ENCODE measurements at regions not wholly inside any gene's neighbourhood (a gene's known extent, or its start where the extent isn't known, plus 50 kb on each side); places are given as distances from the start of the nearest gene placed in this dataset.

DNA sequence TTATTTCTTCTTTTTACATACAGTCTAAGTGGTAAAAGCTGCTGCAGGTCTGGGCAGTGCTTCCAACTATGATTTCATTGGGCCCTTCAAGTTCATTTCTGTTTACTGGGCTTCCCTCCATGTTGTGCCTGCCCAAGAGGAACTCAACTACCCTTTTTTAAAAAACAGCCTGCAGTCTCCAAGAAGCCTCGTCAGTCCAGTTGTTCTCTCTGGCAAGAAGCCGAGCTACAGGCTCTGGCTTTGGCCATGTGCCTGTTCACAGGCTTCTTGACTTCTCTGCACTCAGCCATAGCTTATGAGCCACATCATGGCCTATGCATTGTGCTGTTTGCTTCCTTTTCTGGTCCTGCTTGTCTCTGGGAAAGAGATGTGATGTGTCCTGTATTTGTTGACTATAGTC lies 119.7 kb upstream of the PJA2 start:
- no peak for DNase-seq

DNA sequence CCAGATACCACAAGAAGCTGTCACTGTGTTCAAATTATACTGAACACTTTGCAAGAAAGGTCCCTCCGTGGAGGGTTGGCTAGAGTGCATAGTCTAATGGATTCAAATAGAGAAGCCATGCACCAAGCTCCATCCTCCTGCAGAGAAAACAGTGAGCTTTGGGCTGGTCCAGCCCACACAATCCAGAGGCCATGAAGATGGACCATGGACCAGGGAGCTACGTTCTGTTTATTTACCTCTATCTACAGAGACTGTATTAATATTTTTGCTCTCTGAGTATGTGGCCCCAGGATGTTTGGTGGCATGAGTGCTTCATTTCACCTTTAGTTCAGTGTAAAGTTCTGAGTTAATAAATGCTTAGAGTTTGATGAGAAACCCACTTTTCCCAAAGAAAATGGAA lies 114.8 kb upstream of the PJA2 start:
- no peak for DNase-seq

DNA sequence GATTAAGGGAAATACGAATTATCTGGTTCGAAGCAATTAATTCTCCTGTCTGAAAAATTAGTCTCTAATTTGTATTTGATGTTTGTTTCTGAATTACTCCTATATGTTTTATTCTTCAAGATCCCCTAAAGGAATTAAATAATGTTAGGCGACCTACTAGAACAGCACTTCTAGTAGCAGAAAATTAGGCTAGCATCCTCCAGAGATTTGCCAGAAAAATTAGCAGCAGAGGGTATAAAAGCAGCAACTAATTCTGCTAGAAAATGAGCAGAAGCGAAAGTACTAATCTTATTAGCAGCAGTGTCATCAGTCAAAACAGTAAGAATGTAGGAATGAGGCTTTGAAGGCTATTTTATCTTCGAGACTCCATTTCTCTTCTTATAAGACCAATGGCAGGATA lies 114.3 kb upstream of the PJA2 start:
- no peak for DNase-seq

DNA sequence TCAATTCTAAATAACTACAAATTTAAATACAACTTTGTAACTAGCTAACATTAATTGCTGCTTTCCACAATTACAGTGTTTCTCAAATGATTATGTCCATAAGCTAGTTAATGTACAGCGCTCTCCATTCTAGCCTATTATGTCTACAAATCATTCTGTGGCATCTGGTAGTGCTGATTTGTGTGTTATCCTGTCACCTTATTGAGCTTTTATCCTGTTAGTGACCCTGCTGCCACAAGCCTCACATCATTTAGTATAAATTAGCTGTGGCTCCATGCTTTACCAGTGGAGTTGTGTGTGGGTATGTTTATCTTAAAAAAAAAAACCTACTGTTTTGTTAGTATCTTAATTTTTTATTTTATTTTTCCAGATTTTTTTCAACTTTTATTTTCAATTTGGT lies 112.6 kb upstream of the PJA2 start:
- DNase-seq = no peak

DNA sequence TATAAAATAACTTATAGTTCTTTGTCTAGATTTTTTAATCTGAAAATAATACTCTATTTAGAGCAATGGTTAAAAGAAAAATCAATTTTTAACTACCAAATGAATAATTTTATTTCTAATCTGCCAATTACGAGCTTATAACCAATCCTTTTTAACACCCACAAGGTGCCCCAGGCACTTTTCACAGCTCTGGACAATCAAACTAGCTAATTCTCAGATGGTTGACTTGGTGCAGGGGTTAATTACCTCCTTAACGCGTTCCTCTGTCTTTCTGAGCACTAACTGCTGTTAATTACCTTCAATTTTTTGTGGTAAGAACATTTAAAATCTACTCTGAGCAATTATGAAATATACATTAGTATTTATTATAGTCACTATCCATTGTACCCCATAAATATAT lies 109.6 kb upstream of the PJA2 start:
- DNase-seq = no peak

DNA sequence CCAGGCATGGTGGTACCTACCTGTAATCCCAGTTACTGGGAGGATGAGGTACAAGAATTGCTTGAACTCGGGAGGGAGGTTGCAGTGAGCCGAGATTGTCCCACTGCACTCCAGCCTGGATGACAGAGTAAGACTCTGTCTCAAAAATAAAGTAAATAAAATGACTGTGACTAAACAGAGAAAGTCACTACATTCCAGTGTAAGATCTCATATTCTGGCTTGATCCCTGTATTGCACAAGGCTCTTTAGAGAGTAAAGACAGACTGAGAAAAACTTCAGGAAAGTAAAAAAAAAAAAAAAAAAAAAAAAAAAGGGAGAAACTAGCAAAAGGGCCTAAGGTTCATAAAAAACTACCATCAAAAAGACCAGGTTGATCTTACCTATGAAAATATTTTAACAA lies 106.6 kb upstream of the PJA2 start:
- no peak for DNase-seq

DNA sequence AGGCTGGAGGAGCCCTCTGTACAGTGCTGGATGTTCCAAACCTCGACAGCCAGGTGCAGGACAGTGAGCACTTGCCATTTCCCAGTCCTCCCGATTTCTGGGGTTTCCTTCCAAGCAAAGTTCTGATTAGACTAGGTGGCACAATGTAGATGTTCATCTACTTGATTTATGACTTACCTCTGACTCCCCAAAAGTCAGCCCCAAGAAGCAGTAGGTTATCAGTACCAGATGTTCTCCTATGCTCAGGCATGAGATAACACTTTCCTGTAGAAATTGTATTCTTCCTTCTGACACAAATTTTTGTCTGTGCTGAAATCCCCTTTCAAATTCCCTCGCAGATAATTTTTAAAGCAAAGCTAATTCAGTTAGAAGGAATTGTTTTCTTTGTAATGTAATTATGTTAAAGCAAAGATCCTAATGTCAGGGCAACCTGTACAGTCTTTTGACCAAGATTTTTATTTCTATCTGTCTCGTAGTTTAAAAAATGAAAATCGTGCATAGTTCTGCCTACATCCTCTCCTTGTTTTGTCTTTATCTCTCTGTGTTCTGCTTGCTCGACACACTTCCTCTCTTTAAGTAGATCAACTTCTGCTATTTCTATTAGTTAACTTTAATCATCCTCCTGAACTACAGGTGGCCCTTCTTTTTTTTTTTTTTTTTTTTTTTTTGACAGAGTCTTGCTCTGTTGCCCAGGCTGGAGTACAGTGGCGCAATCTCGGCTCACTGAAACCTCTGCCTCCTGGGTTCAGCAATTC lies 102.4 kb upstream of the PJA2 start:
- no peak for DNase-seq

DNA sequence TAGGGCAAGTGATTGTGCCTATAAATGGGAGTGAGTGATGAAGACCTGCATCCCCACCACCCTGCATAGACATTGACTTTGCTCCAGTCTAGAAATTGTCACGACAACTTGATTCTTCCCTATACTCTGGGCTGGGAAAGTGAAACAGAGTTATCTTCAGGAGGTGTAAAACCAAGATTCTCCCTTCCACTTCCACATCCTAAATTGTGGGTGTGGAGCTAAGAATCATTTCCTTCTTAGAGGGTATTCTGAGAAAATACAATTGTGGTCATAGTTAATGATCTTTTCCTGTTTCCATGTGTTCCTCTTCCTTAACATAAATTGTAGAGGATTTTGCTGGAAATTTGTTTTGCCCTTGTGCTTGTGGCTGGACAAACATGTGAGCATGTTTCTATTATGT lies 96.8 kb upstream of the PJA2 start:
- DNase-seq = no peak

DNA sequence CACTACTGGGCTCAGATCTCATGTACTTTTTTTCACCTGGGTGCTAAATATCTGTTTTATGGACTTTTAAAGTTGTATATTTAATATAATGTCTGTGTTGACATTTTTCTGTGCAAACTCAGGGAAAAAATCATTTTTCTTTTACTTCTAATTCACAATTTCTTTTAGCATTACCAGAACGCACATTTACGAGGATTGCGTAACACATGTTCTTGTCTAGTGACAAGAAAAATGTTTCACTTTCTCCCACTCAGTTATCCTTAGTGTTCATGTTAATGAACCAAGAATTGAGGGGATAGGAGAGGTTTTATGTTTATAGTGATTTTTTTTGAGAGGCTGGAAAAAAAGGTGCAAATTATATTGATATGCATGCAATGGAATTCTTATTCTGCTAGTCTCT lies 86.3 kb upstream of the PJA2 start:
- no peak for DNase-seq

DNA sequence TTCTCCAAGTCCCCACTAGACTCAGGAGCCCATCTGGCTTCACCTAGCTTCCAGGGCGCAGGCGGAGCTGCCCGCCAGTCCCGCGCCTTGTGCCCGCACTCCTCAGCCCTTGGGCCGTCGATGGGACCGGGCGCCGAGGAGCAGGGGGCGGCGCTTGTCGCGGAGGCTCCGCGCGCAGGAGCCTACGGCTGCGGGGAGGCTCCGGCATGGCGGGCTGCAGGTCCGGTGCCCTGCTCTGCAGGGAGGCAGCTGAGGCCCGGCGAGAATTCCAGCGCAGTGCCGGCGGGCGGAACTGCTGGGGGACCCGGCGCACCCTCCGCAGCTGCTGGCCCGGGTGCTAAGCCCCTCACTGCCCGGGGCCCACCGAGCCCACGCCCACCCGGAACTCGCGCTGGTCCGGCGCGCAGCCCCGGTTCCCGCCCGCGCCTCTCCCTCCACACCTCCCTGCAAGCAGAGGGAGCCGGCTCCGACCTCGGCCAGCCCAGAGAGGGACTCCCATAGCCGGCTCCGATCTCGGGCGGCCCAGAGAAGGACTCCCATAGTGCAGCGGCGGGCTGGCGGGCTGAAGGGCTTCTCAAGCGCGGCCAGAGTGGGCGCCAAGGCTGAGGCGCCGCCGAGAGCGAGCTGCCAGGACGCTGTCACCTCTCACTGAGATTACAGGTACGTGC lies 78.1 kb upstream of the PJA2 start:
- DNase-seq = no peak

DNA sequence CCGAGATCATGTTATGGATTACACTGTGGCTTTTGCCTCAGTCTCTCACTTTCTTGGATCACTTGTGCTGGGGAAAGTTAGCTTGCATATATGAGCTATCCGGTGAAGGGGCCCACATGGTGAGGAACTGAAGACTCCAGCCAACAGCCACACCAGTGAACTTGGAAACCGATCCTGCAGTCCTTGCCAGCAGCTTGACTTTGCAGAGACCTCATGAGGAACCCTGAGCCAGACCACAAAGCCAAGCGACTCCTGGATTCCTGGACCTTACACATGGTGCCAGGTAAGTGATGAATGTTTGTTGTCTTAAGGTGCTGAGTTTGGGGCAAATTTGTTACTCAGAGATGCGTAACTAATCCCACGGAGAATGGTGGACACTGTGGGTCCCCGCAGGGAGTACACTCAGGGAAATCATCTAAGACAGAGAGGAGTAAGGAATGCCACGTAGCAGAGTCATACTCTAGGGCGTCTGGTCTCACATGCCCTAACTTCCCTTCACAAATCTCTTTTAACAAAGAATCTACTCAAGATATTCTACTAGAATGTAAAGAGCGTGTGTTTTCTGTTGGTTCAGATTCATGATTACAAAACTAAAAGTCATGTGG lies 76.5 kb upstream of the PJA2 start:
- no peak for DNase-seq

DNA sequence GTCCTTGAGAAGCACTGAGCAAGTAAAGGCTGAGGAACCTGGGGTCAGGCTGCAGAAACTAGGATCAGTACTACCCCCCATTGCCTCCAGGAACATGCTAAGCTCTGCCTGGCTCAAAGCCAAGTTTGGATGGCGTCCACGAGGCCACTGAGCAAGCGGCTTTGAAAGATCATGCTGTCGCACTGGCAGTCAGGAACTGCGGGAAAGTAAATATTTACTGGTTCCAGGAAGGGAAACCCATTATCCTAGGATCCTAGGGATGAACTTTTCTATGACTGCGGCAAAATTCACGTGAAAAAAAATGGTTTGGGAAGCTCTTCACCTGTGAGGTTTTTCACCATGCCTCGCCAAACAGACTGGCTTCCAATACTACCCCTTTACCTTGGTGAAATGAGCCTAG lies 75.3 kb upstream of the PJA2 start:
- DNase-seq = no peak

DNA sequence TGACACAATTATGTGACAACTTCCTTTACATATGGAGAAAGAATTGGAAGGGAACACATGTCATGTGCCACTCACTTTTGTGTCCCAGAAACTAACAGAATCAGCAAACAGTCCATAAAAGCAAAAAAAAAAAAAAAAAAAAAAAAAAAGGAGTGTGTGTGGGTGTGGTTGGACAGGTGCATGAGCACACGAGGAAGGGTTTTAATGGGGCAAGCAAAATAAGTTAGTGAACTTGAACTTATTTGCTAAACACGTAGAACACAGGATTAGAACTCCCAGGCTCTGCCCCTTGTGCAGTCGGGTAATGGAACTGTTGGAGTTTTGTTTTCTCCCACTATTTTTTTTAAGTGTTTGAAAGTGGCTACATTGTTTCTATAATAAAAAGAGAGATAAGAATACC lies 74.8 kb upstream of the PJA2 start:
- DNase-seq = no peak

DNA sequence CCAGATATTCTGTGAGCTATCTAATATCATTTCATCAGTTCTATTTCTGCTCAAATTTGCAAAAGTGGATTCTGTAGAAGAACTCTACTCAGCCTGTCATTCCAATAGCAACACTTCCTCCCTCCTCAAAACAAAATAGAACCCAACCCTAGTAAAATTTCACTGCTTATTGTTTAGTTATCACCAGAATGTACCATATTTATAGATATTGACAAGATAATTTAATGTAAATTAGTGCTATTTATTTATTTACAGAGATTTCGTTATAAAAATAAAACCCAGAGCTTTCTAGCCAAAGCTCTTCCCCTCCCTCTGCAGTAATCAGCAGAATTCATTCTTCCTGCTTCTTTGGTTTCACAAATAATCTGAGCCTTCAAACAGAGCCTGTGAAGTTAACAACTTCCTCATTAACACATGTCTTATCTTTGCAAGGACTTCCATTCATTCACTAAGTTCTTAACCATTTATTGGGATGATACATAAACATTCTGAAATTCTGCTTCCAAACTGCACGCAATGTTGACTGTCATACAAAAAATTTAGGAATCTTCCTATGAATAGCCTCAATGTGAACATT lies 73.7 kb upstream of the PJA2 start:
- no peak for DNase-seq

DNA sequence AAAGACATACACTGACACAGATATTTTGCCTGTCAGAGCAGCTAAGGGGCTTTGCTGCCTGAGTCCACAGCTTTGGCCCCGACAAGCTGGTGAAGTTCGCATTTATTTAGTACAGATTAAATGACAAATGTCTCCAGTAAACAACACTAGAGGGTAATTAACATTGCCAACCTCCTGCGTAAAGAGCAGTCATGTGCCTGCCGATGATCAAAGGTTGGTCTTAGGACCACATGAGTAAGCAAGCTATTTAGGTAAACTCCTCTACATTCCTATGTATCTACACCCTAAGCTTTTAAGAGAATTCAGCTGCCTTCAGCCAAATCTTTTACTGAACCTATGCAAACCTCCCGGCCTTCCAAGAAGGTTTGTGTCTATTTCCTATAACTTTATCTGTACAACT lies 73.0 kb upstream of the PJA2 start:
- DNase-seq = no peak

DNA sequence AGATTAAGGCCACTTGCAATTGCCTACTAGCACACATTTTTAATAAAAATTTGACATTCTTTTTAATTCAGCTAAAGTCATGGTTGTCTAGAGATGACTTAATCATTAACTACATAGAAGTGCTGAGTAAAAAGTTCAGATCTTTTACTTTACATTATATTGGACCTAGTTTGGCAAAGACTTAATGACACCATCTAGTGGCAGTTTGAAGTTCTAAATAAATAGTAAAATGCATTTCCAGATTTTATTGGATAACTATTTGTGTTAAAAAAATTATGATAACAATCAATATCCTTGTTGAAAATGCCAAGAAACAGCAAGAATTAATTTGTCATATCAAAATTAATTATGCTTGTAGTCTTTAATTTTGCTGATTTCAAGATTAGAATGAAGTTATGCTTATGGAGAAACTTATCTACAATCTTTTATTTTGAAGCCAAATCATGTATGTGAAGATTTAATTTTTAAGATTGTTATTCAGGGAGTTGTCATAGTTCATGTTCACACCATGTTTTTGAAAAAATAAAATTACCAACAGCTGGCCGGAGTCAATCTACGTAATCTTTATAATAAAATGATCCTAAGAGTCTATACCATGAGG lies 69.6 kb upstream of the PJA2 start:
- peak in 1 of 6 experiments; percentile 2 for DNase-seq

DNA sequence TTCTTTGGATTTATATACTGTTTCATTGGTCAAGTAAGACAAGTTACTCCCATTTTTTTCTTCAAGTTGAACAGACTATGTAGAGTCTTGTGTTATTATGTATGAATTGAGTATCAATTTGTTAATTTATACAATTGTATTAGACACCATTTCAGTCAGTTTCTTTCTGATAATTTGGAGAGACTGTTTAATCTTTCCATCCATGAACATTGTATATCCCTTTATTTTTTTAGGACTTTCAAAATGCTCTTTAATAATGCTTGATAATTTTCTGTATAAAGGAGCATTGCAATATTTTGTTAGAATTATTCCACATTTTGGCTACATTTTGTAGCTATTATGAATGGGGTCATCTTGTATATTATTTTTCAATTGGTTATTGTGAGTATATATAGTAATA lies 69.1 kb upstream of the PJA2 start:
- DNase-seq = no peak

DNA sequence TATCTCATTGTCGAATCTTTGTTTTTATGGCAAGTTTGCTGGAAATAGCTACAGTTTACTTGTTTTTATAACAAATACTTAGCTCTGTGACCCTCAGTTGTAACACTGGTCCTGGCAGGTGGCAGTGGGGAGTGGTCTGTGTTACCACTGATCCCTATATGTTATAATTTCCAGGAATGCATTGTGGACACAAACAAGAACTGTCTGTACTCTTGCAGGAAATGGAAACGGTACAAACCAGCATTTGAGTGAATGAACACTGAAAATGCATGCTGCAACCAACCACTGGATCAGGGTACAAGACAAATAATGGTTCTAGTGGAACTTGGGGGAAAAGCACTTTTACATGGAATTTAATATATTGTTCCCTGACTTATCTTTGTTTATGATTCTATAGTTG lies 66.5 kb upstream of the PJA2 start:
- DNase-seq = no peak

DNA sequence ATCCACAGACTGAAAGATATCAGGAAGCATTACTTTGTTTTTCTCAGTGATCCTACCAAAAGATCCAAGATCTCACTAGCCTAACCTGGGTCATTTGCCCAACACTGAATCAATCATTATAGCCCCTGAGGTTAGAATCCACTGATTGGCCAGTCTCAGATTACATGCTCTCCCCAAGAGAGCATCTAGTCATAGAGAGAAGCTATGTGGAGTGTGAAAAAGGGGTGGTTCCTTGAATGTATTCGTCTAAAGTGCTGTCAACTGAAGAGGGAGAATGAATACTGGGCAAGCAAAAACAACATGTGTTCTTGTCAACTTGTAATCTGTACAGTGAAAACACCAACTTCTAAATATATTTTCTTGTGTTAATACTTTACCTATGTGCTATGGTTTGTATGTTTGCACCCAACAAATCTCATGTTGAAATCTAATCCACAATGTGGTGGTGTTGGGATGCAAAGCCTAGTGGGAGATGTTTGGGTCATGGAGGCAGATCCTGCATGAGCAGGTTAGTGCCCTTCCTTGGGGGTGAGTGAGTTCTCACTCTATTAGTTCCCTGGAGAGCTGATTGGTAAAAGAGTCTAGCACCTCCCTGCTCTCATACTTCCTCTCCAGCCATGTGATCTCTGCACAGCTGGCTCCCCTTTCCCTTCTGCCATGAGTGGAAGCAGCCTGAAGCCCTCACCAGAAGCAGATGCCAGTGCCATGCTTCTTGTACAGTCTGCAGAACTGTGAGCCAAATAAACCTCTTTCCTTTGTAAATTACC lies 60.3 kb upstream of the PJA2 start:
- DNase-seq = no peak

DNA sequence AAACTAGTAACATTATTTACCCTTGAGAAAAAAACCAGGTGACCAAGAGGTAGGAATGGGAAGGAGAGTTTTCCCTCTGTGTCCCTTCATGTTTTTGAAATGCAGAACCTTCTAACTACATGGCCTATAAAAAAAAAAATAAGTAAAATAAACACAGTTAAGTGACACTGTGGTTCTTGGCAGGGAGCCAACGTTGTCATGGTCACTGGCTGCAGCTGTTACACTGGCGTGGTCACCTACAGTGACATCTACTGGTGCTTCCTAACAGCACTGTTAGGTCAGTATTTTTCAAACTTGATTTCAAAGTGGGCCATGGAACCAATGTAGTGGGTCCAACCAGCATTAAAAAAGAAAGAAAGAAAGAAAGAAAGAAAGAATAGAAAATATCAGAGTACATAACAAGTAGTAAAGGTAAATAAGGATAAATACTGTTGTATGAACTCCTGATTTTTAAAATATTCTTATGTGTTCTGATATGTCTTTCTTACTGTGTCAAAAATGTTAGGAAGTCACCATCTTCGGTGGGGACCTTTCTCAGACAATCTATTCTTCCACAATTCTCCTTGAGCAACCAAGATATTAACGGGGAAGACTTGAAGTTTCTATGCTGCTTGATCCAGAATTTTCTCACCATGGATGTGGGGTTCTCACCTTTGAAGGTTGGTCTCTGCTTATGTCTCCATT lies 59.1 kb upstream of the PJA2 start:
- peak in 4 of 6 experiments; percentile 27 to 46 (median 34) for DNase-seq

DNA sequence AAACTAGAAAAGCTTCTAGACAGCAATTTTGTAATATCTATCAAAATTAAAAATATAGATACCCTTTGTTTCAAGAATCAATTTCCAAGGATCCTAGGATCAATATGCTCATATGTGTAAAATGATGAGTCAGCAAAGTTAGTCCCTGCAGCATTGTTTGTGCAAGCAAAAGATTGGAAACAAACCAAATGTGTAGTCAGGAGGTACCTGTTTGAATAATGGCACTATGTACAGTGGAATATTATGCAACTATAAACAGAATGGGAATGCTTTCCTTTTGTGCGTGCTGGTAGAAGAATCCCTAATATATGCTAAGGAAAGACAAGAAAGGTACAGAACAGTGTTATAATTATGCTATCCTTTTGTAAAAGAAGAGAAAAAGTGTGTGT lies 58.5 kb upstream of the PJA2 start:
- DNase-seq = no peak

DNA sequence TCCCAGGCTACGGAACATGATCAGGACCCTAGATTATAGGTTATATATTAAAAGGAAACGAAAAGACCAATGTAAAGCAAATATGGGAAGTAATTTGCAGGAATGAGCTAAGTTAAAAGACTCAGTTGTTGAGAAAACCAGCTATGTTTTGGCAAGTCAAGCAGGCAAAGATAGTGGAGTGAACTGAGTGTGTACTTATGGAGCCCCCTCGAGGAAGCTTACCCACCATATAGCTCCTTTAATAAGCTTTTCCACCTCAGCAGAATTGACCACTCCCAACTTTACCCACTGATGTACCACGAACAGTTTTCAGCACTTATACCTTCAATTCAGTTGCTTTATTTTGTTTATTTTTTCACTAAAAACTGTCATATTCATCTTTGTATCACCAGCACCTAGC lies 57.3 kb upstream of the PJA2 start:
- DNase-seq = no peak

Data from stimulated activated naive CD4-positive, alpha-beta T cell (primary cell).